ENCODE measurements at regions not wholly inside any gene's neighbourhood (a gene's known extent, or its start where the extent isn't known, plus 50 kb on each side); places are given as distances from the start of the nearest gene placed in this dataset.
"Not testable (repeated sequence)": the region's sequence is repeated elsewhere in the genome, so short reads cannot be mapped to it uniquely, and the experiment has no call there.

GRCh38 chr11:89590008-89590632 lies 98.9 kb upstream of the NOX4 start:
- TF ChIP-seq POLR2AphosphoS5 (IDR thresholded peaks at IDR 0.05; ENCODE audit: low read depth, low read length): not testable (repeated sequence)
- TF ChIP-seq, protein P1, sequence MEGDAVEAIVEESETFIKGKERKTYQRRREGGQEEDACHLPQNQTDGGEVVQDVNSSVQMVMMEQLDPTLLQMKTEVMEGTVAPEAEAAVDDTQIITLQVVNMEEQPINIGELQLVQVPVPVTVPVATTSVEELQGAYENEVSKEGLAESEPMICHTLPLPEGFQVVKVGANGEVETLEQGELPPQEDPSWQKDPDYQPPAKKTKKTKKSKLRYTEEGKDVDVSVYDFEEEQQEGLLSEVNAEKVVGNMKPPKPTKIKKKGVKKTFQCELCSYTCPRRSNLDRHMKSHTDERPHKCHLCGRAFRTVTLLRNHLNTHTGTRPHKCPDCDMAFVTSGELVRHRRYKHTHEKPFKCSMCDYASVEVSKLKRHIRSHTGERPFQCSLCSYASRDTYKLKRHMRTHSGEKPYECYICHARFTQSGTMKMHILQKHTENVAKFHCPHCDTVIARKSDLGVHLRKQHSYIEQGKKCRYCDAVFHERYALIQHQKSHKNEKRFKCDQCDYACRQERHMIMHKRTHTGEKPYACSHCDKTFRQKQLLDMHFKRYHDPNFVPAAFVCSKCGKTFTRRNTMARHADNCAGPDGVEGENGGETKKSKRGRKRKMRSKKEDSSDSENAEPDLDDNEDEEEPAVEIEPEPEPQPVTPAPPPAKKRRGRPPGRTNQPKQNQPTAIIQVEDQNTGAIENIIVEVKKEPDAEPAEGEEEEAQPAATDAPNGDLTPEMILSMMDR (IDR thresholded peaks at IDR 0.05): not testable (repeated sequence)

Data from Panc1 (cell line).